ENCODE measurements at regions not wholly inside any gene's neighbourhood (a gene's known extent, or its start where the extent isn't known, plus 50 kb on each side); places are given as distances from the start of the nearest gene placed in this dataset.

GRCh38 chr11:127445476-127445875, 444.9 kb upstream of the KIRREL3 start:
- TF ChIP-seq USF1 (IDR thresholded peaks at IDR 0.05; ENCODE audit: borderline replicate concordance, low read depth) (no peak), PBX3 (IDR thresholded peaks at IDR 0.05) (no peak), SIN3A (IDR thresholded peaks at IDR 0.05; ENCODE audit: borderline replicate concordance, low read depth, low read length) (no peak), RCOR1 (IDR thresholded peaks at IDR 0.05; ENCODE audit: low read length) (no peak), FOSL2 (IDR thresholded peaks at IDR 0.05; ENCODE audit: borderline replicate concordance, low read depth) (no peak), TCF12 (IDR thresholded peaks at IDR 0.05) (no peak), CTCF (IDR thresholded peaks at IDR 0.05) (no peak), TAF1 (IDR thresholded peaks at IDR 0.05; ENCODE audit: borderline replicate concordance, low read depth, low read length) (no peak), EP300 (IDR thresholded peaks at IDR 0.05; ENCODE audit: borderline replicate concordance in 1 of 2, low read depth in 1 of 2, low read length in 1 of 2) (no peak), IRF3 (IDR thresholded peaks at IDR 0.05; ENCODE audit: low read depth, low read length) (no peak), USF2 (IDR thresholded peaks at IDR 0.05; ENCODE audit: borderline replicate concordance, low read depth, low read length) (no peak), MEF2A (IDR thresholded peaks at IDR 0.05; ENCODE audit: borderline replicate concordance, low read depth) (no peak), RXRA (IDR thresholded peaks at IDR 0.05; ENCODE audit: borderline replicate concordance, low read depth) (no peak), POLR2AphosphoS5 (IDR thresholded peaks at IDR 0.05; ENCODE audit: low read depth, low read length) (no peak), NRF1 (IDR thresholded peaks at IDR 0.05; ENCODE audit: low read depth, low read length) (no peak), MAX (IDR thresholded peaks at IDR 0.05; ENCODE audit: low read depth) (no peak)
- 16% methylated on average over 3 of the region's 4 CpGs for WGBS (ENCODE audit: low lambda C conversion rate)
- CTCF ChIA-PET: interaction anchor here (0.8 to 1.3 kb wide), 2 partner anchors 14 to 48 kb away, joined by 3 read pairs; no protein-coding TSS in a partner anchor

More at GRCh38 chr11:127445476-127445875, 444.9 kb upstream of the KIRREL3 start:
- H3K27ac ChIP-seq (ENCODE audit: low read depth in 2 of 2, low read length in 1 of 2): no peak overlapping the region
- DNase-seq: no peak
- H3K36me3 ChIP-seq (replicated peaks in 1 of 2; ENCODE audit: control insufficient read depth in 1 of 2, insufficient read depth in 2 of 2, low read length in 1 of 2): no peaks in the 10 kb centered on the region
- no peak overlapping the region for H3K9ac ChIP-seq
- H3K79me2 ChIP-seq (ENCODE audit: insufficient read depth): no peaks in the 10 kb centered on the region
- peaks cover 0 to 9% of the 10 kb centered on the region in 2 experiments; a peak in 1 of 4 replicates for H3K4me1 ChIP-seq (ENCODE audit: control insufficient read depth in 1 of 2, insufficient read depth in 2 of 2, low read depth in 1 of 2, low read length in 1 of 2)
- no peak overlapping the region for H3K4me2 ChIP-seq
- no peaks in the 10 kb centered on the region for H4K20me1 ChIP-seq (ENCODE audit: insufficient read depth)
- H3F3A ChIP-seq (replicated peaks; ENCODE audit: insufficient read depth): no peaks in the 10 kb centered on the region
- H3K9me3 ChIP-seq: no peaks in the 10 kb centered on the region
- H3K9me2 ChIP-seq: no peaks in the 10 kb centered on the region
- POLR2A ChIA-PET: no interaction called here
- no peaks in the 10 kb centered on the region for H3K27me3 ChIP-seq (ENCODE audit: insufficient read depth)
- H3K4me3 ChIP-seq (ENCODE audit: low read depth in 2 of 2, low read length in 1 of 2): no peak overlapping the region
- H2AFZ ChIP-seq (ENCODE audit: low read depth): no peak overlapping the region

All from SK-N-SH (cell line).